ENCODE measurements at regions not wholly inside any gene's neighbourhood (a gene's known extent, or its start where the extent isn't known, plus 50 kb on each side); places are given as distances from the start of the nearest gene placed in this dataset.

DNA sequence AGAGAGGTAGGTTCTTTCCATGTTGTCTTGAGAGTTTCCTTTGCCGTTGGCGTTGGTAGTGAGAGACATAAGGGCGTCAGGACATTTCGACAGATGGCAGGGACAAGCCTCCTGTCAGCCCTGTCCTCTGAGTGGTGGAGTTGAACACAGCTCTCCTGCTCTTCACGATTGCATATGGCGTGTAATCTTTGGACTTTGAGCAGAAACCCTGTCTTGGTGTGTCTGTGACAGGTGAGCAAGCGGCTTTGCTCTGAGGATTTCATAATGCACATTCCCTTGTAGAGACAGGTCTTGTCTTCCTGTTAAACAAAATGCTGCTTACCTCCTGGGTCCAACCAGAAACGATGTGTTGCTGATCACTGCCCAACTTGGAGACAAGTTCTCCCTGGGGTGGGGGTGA is 146.5 kb downstream of the NXNL2 start:
- Histone ChIP-seq H3K4me3 (no peak overlapping the region), H3K79me2 (ENCODE audit: control insufficient read depth, insufficient read depth, low read length) (no peaks in the 10 kb centered on the region), H3K36me3 (ENCODE audit: control insufficient read depth in 2 of 2, insufficient read depth in 2 of 2, low read length in 1 of 2) (no peaks in the 10 kb centered on the region), H4K20me1 (ENCODE audit: control insufficient read depth, insufficient read depth) (no peaks in the 10 kb centered on the region), H3K9me3 (replicated peaks; ENCODE audit: control insufficient read depth, insufficient read depth, low read length) (no peaks in the 10 kb centered on the region), H3K9ac (ENCODE audit: control insufficient read depth, insufficient read depth, low read length) (no peak overlapping the region), H3K27me3 (replicated peaks in 1 of 2; ENCODE audit: control insufficient read depth in 2 of 2, insufficient read depth in 2 of 2, low read length in 1 of 2) (no peaks in the 10 kb centered on the region), H3K4me1 (ENCODE audit: control insufficient read depth, insufficient read depth, low read length) (no peaks in the 10 kb centered on the region), H2AFZ (ENCODE audit: control insufficient read depth, low read depth, low read length) (no peak overlapping the region), H3K4me2 (ENCODE audit: control insufficient read depth, insufficient read depth) (no peak overlapping the region), H3K27ac (ENCODE audit: control insufficient read depth, insufficient read depth) (no peak overlapping the region)
- CTCF ChIA-PET, result no interaction called here
- intact Hi-C loops (cut with micrococcal nuclease; ENCODE audit: unreplicated experiment), result no loop called here
- SMC1A ChIA-PET (ENCODE audit: uncharacterized antibody, unreplicated experiment), result no interaction called here
- WGBS (ENCODE audit: insufficient coverage, insufficient replicate concordance, low lambda C conversion rate, missing lambda C conversion rate), result 38% methylated on average over 8 of the region's 8 CpGs
- no peak for ATAC-seq
- in situ Hi-C loops (cut with MboI), result no loop called here
- RAD21 ChIA-PET (ENCODE audit: unreplicated experiment), result no interaction called here
- TF ChIP-seq RFX5 (IDR thresholded peaks at IDR 0.05; ENCODE audit: low read depth, low read length) (no peak), KLF5 (IDR thresholded peaks at IDR 0.05; ENCODE audit: partially characterized antibody) (no peak)
- no peak for DNase-seq (ENCODE audit: low read depth, low spot score)
- FAIRE-seq, result no peak
- no TSS peak for BruUV-seq (replicated peaks)
- POLR2A ChIA-PET, result no interaction called here

DNA sequence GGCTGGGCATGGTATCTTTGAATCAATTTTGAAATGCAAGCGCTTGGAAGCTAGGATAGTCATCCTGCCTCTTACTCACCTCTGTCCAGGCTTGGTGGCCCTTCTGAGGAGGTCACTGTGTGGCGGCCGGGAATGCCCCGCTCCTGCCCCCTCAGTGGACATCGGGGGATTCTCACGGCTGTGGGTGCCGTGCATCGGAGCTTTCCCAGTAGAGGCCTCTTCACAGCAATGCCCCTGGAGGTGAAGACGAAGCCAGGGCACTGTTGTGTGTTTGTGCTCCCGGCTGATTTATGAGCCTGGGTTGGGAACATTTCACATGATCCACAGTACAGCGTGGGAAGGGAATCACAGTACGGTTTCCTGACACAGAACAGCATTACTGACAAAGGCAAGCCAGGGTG is 147.5 kb downstream of the NXNL2 start:
- H3K4me1 ChIP-seq (ENCODE audit: control insufficient read depth, insufficient read depth, low read length), result no peaks in the 10 kb centered on the region
- TF ChIP-seq ATF3 (IDR thresholded peaks at IDR 0.05; ENCODE audit: borderline replicate concordance, extremely low read depth, low read depth, low read length), result no peak
- TF ChIP-seq BCL3 (IDR thresholded peaks at IDR 0.05; ENCODE audit: borderline replicate concordance, insufficient read depth, low read depth, low read length, poor library complexity, severe bottlenecking), result no peak
- no peak for TF ChIP-seq SIX5 (IDR thresholded peaks at IDR 0.05; ENCODE audit: low read depth, low read length, severe bottlenecking)
- TF ChIP-seq, protein P1, sequence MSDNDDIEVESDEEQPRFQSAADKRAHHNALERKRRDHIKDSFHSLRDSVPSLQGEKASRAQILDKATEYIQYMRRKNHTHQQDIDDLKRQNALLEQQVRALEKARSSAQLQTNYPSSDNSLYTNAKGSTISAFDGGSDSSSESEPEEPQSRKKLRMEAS (IDR thresholded peaks at IDR 0.05; ENCODE audit: low read depth, low read length), result no peak
- TF ChIP-seq, protein P2, sequence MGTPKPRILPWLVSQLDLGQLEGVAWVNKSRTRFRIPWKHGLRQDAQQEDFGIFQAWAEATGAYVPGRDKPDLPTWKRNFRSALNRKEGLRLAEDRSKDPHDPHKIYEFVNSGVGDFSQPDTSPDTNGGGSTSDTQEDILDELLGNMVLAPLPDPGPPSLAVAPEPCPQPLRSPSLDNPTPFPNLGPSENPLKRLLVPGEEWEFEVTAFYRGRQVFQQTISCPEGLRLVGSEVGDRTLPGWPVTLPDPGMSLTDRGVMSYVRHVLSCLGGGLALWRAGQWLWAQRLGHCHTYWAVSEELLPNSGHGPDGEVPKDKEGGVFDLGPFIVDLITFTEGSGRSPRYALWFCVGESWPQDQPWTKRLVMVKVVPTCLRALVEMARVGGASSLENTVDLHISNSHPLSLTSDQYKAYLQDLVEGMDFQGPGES (IDR thresholded peaks at IDR 0.05), result no peak
- TF ChIP-seq KLF5 (IDR thresholded peaks at IDR 0.05; ENCODE audit: partially characterized antibody), result no peak
- no peak for TF ChIP-seq POU2F2 (IDR thresholded peaks at IDR 0.05; ENCODE audit: borderline replicate concordance, low read depth, low read length)
- H3K79me2 ChIP-seq (ENCODE audit: control insufficient read depth, insufficient read depth, low read length), result no peaks in the 10 kb centered on the region
- no peak overlapping the region for H3K4me3 ChIP-seq
- no peaks in the 10 kb centered on the region for H3K36me3 ChIP-seq (ENCODE audit: control insufficient read depth in 2 of 2, insufficient read depth in 2 of 2, low read length in 1 of 2)
- no peak overlapping the region for H3K27ac ChIP-seq (ENCODE audit: control insufficient read depth, insufficient read depth)
- POLR2A ChIA-PET, result no interaction called here
- no peak overlapping the region for H3K4me2 ChIP-seq (ENCODE audit: control insufficient read depth, insufficient read depth)
- no peak overlapping the region for H3K9ac ChIP-seq (ENCODE audit: control insufficient read depth, insufficient read depth, low read length)
- H2AFZ ChIP-seq (ENCODE audit: control insufficient read depth, low read depth, low read length), result no peak overlapping the region
- CTCF ChIA-PET, result no interaction called here
- SMC1A ChIA-PET (ENCODE audit: uncharacterized antibody, unreplicated experiment), result no interaction called here
- intact Hi-C loops (cut with micrococcal nuclease; ENCODE audit: unreplicated experiment) (no loop called here), in situ Hi-C loops (cut with MboI) (no loop called here)
- H3K9me3 ChIP-seq (replicated peaks; ENCODE audit: control insufficient read depth, insufficient read depth, low read length), result no peaks in the 10 kb centered on the region
- no peak for FAIRE-seq
- no peak for DNase-seq (ENCODE audit: low read depth, low spot score)
- RAD21 ChIA-PET (ENCODE audit: unreplicated experiment), result no interaction called here
- no peak for ATAC-seq
- H3K27me3 ChIP-seq (replicated peaks in 1 of 2; ENCODE audit: control insufficient read depth in 2 of 2, insufficient read depth in 2 of 2, low read length in 1 of 2), result no peaks in the 10 kb centered on the region
- WGBS (ENCODE audit: insufficient coverage, insufficient replicate concordance, low lambda C conversion rate, missing lambda C conversion rate), result 49% methylated on average over 12 of the region's 12 CpGs
- no peaks in the 10 kb centered on the region for H4K20me1 ChIP-seq (ENCODE audit: control insufficient read depth, insufficient read depth)
- no TSS peak for BruUV-seq (replicated peaks)
